Fibroblast of lung (primary cell): ENCODE measurements at regions not wholly inside any gene's neighbourhood (a gene's known extent, or its start where the extent isn't known, plus 50 kb on each side); places are given as distances from the start of the nearest gene placed in this dataset.

Source experiments
- DNase-seq, 2 donors: peaks; one replicate each; pipeline versions ENCODE4 v3.0.0 to v3.0.0-alpha.2; 2010; ENCODE audit warnings: low read depth in 2 of 2
- H2AFZ ChIP-seq: 2 replicates; pipeline ENCODE4 v1.5.1; 2012; ENCODE audit warnings: low read length, control low read depth, inconsistent platforms
- H3K27ac ChIP-seq: 2 replicates; pipeline ENCODE4 v1.5.1; 2011; ENCODE audit warnings: low read length, control low read depth; ENCODE audit not compliant: insufficient read depth
- H3K27me3 ChIP-seq: 2 replicates; pipeline ENCODE4 v1.5.1; 2011; ENCODE audit warnings: mild to moderate bottlenecking, low read length; ENCODE audit not compliant: control insufficient read depth, insufficient read depth
- H3K36me3 ChIP-seq: 2 replicates; pipeline ENCODE4 v1.5.1; 2011; ENCODE audit warnings: low read length; ENCODE audit not compliant: control insufficient read depth, insufficient read depth
- H3K4me1 ChIP-seq: 2 replicates; pipeline ENCODE4 v1.5.1; 2011; ENCODE audit warnings: low read length; ENCODE audit not compliant: control insufficient read depth, insufficient read depth; ENCODE audit errors: extremely low read depth
- H3K4me2 ChIP-seq: 2 replicates; pipeline ENCODE4 v1.5.1; 2011; ENCODE audit warnings: low read length, control low read depth; ENCODE audit not compliant: insufficient read depth; ENCODE audit errors: extremely low read depth
- H3K4me3 ChIP-seq, 4 experiments: fragments of 200-600 bp in 1 of 4; sonication (generic) in 1 of 4; replicated peaks in 1 of 4; 2 replicates each; pipeline ENCODE4 v1.5.1; 2011 to 2016; ENCODE audit warnings: low read length in 4 of 4, low read depth in 3 of 4, mild to moderate bottlenecking in 3 of 4, control low read depth in 2 of 4, inconsistent platforms in 1 of 4, mixed read lengths in 1 of 4; ENCODE audit not compliant: insufficient read depth in 1 of 4; ENCODE audit errors: control extremely low read depth in 1 of 4
- H3K79me2 ChIP-seq: 2 replicates; pipeline ENCODE4 v1.5.1; 2012; ENCODE audit warnings: mild to moderate bottlenecking, low read length, inconsistent platforms; ENCODE audit not compliant: control insufficient read depth, insufficient read depth
- H3K9ac ChIP-seq: 2 replicates; pipeline ENCODE4 v1.5.1; 2011; ENCODE audit warnings: mild to moderate bottlenecking, low read length, control low read depth; ENCODE audit not compliant: insufficient read depth
- H3K9me3 ChIP-seq: 2 replicates; pipeline ENCODE4 v1.5.1; 2012; ENCODE audit warnings: low read depth, low read length; ENCODE audit not compliant: control insufficient read depth, insufficient read depth
- H4K20me1 ChIP-seq: 2 replicates; pipeline ENCODE4 v1.5.1; 2011; ENCODE audit warnings: low read length; ENCODE audit not compliant: control insufficient read depth, insufficient read depth; ENCODE audit errors: extremely low read depth
- CTCF ChIP-seq, 2 donors: IDR thresholded peaks in 1 of 2; conservative IDR thresholded peaks in 1 of 2; 1 replicate in 1 of 2; 2 replicates in 1 of 2; pipeline ENCODE4 v1.5.1; 2011 to 2012; ENCODE audit warnings: low read length in 2 of 2, control low read depth in 1 of 2, inconsistent platforms in 1 of 2, low read depth in 1 of 2, mild to moderate bottlenecking in 1 of 2
- EZH2 ChIP-seq: IDR thresholded peaks from 2 replicates; pipeline ENCODE4 v1.5.1; 2012; ENCODE audit warnings: low read length, control low read depth, mild to moderate bottlenecking; ENCODE audit errors: missing control alignments

DNA sequence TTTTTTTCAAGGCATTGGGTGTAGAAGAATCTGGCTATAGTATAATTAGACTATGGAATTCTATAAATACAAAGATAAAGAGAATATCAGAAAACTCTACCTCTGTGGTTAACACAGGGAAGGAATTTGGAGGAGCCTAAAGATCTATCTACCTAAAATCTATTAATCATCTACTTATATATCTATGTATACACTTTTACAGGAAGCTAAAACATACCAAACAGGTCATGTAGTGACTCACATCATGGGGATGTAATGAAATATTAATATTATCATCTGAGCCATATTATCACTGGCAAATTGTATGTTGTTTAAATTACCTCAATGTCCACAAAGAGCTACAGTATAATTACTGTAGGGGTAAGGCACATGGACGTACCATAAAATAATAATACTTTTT lies 1748.2 kb downstream of the EFNA5 start:
- Histone ChIP-seq H3K36me3 (no peaks in the 10 kb centered on the region), H2AFZ (no peak overlapping the region), H3K4me2 (no peak overlapping the region), H4K20me1 (no peaks in the 10 kb centered on the region), H3K4me1 (no peaks in the 10 kb centered on the region), H3K9ac (no peak overlapping the region), H3K9me3 (no peaks in the 10 kb centered on the region), H3K27ac (no peak overlapping the region), H3K27me3 (no peaks in the 10 kb centered on the region), H3K79me2 (no peaks in the 10 kb centered on the region), H3K4me3 (no peak overlapping the region)
- no peak for DNase-seq
- TF ChIP-seq EZH2 (no peak), CTCF (conservative IDR thresholded peaks at IDR 0.05 in 1 of 2, IDR thresholded peaks at IDR 0.05 in 1 of 2; ENCODE audit: low read depth in 1 of 2, low read length in 2 of 2) (no peak)

- no peaks in the 10 kb centered on the region for H3K36me3 ChIP-seq
- H3K27ac ChIP-seq, result no peak overlapping the region
These were observed 1748.7 kb downstream of the EFNA5 start for GRCh38 chr5:105922080-105922479.

GRCh38 chr5:105917189-105917588 lies 1753.5 kb downstream of the EFNA5 start:
- H3K4me3 ChIP-seq, result no peak overlapping the region
- no peaks in the 10 kb centered on the region for H3K36me3 ChIP-seq
- no peaks in the 10 kb centered on the region for H3K27me3 ChIP-seq
- H3K9ac ChIP-seq, result no peak overlapping the region
- no peak overlapping the region for H3K27ac ChIP-seq
- no peak for DNase-seq
- no peaks in the 10 kb centered on the region for H3K9me3 ChIP-seq
- H3K4me2 ChIP-seq, result no peak overlapping the region
- H3K4me1 ChIP-seq, result no peaks in the 10 kb centered on the region
- H2AFZ ChIP-seq, result no peak overlapping the region
- no peaks in the 10 kb centered on the region for H4K20me1 ChIP-seq
- TF ChIP-seq CTCF (conservative IDR thresholded peaks at IDR 0.05 in 1 of 2, IDR thresholded peaks at IDR 0.05 in 1 of 2; ENCODE audit: low read depth in 1 of 2, low read length in 2 of 2), result no peak
- no peak for TF ChIP-seq EZH2
- no peaks in the 10 kb centered on the region for H3K79me2 ChIP-seq

More at GRCh38 chr5:105922080-105922479, 1748.7 kb downstream of the EFNA5 start:
- TF ChIP-seq CTCF (conservative IDR thresholded peaks at IDR 0.05 in 1 of 2, IDR thresholded peaks at IDR 0.05 in 1 of 2; ENCODE audit: low read depth in 1 of 2, low read length in 2 of 2), result no peak
- TF ChIP-seq EZH2, result no peak
- H3K27me3 ChIP-seq, result no peaks in the 10 kb centered on the region
- no peaks in the 10 kb centered on the region for H3K79me2 ChIP-seq
- no peaks in the 10 kb centered on the region for H3K4me1 ChIP-seq
- no peaks in the 10 kb centered on the region for H3K9me3 ChIP-seq
- no peak overlapping the region for H3K4me3 ChIP-seq
- no peak overlapping the region for H2AFZ ChIP-seq
- no peak overlapping the region for H3K9ac ChIP-seq
- H4K20me1 ChIP-seq, result no peaks in the 10 kb centered on the region
- DNase-seq, result no peak
- no peak overlapping the region for H3K4me2 ChIP-seq
